HepG2 (cell line): ENCODE measurements at regions not wholly inside any gene's neighbourhood (a gene's known extent, or its start where the extent isn't known, plus 50 kb on each side); places are given as distances from the start of the nearest gene placed in this dataset.

Source experiments
- ATAC-seq: fragments of 200-7000 bp; cut with Tn5 transposase; 3 replicates; pipeline ENCODE4 v1.9.1; 2020; ENCODE audit warnings: mild to moderate bottlenecking, moderate library complexity
- BruUV-seq: library from RNA; stranded (reverse); fragments of 400-500 nt; replicated peaks from 2 replicates; lab custom pipeline; 2021; lab: Mats Ljungman, UMichigan
- CTCF ChIA-PET: fragments of 300-600 bp; formaldehyde crosslinking; extraction: SDS; loops from one replicate; lab custom pipeline; 2021; ENCODE audit warnings: low total read pairs, inconsistent platforms, low intra/inter-chr PET ratio; lab: Yijun Ruan, JAX
- POLR2A ChIA-PET: fragments of 350-600 bp; sonication (Branson Sonifier 250); formaldehyde crosslinking; loops from one replicate; lab custom pipeline; 2020; ENCODE audit warnings: antibody characterized with exemption, inconsistent platforms; lab: Yijun Ruan, JAX
- DNase-seq: peaks from one replicate; pipeline ENCODE4 v3.0.0-alpha.2; 2015; ENCODE audit warnings: low spot score
- FAIRE-seq: peaks from 3 replicates; lab custom pipeline; 2011; peaks lifted over from hg19 to GRCh38; lab: Jason Lieb, UNC
- H2AFZ ChIP-seq: one replicate; pipeline ENCODE4 v1.6.1; 2011; ENCODE audit warnings: low read length, inconsistent platforms
- H3K27ac ChIP-seq: fragments of 300-600 bp; 3 replicates; pipeline ENCODE4 v1.8.0; 2011; ENCODE audit warnings: mixed run types, mild to moderate bottlenecking, mixed read lengths, low read length, inconsistent platforms; ENCODE audit not compliant: insufficient read depth; ENCODE audit errors: extremely low read length
- H3K27me3 ChIP-seq, 2 experiments: fragments of 200-600 bp in 1 of 2; 2 replicates in 1 of 2; 3 replicates in 1 of 2; pipeline versions ENCODE4 v1.6.0 to v1.8.0; 2011; ENCODE audit warnings: low read length in 2 of 2, mild to moderate bottlenecking in 2 of 2, moderate library complexity in 2 of 2, inconsistent platforms in 1 of 2; ENCODE audit not compliant: insufficient read depth in 2 of 2, control insufficient read depth in 1 of 2
- H3K36me3 ChIP-seq, 2 experiments: fragments of 200-600 bp in 1 of 2; replicated peaks in 1 of 2; 2 replicates in 1 of 2; 3 replicates in 1 of 2; pipeline versions ENCODE4 v1.5.1 to v1.8.0; 2011; ENCODE audit warnings: low read length in 2 of 2, inconsistent platforms in 1 of 2; ENCODE audit not compliant: insufficient read depth in 2 of 2, control insufficient read depth in 1 of 2
- H3K4me1 ChIP-seq: 2 replicates; pipeline ENCODE4 v1.5.1; 2012; ENCODE audit warnings: low read length, inconsistent platforms; ENCODE audit not compliant: insufficient read depth
- H3K4me2 ChIP-seq: 2 replicates; pipeline ENCODE4 v1.6.0; 2011; ENCODE audit warnings: low read depth, low read length, inconsistent platforms
- H3K4me3 ChIP-seq, 3 experiments: fragments of 200-600 bp in 1 of 3; sonication (generic), shearing (Covaris generic) in 1 of 3; replicated peaks in 1 of 3; 2 replicates each; pipeline ENCODE4 v1.5.1; 2011 to 2016; ENCODE audit warnings: low read length in 3 of 3, inconsistent platforms in 2 of 3, low read depth in 2 of 3, mild to moderate bottlenecking in 2 of 3, control low read depth in 1 of 3, mixed read lengths in 1 of 3; ENCODE audit not compliant: insufficient read depth in 1 of 3
- H3K79me2 ChIP-seq: one replicate; pipeline ENCODE4 v1.6.1; 2011; ENCODE audit warnings: low read length, inconsistent platforms; ENCODE audit not compliant: insufficient read depth
- H3K9ac ChIP-seq: 2 replicates; pipeline ENCODE4 v1.6.0; 2011; ENCODE audit warnings: mild to moderate bottlenecking, low read depth, low read length, inconsistent platforms; ENCODE audit not compliant: insufficient read depth
- H3K9me3 ChIP-seq: 2 replicates; pipeline ENCODE4 v1.5.1; 2012; ENCODE audit warnings: mild to moderate bottlenecking, low read length
- H4K20me1 ChIP-seq: 2 replicates; pipeline ENCODE4 v1.6.0; 2011; ENCODE audit warnings: inconsistent platforms, mild to moderate bottlenecking, low read length, moderate library complexity; ENCODE audit not compliant: insufficient read depth
- ARHGAP35 ChIP-seq: sonication (generic); formaldehyde crosslinking; IDR thresholded peaks from 2 replicates; pipeline ENCODE4 v1.9.0; 2022; ENCODE audit warnings: mild to moderate bottlenecking, inconsistent platforms, moderate library complexity, missing genetic modification reagents, borderline replicate concordance
- ATAD3A ChIP-seq: sonication (generic); formaldehyde crosslinking; IDR thresholded peaks from 2 replicates; pipeline ENCODE4 v1.4.0; 2020; ENCODE audit warnings: missing genetic modification reagents
- EP300 ChIP-seq, 3 experiments: sonication (generic) in 1 of 3; formaldehyde crosslinking in 1 of 3; IDR thresholded peaks; 2 replicates each; pipeline versions ENCODE4 v1.5.1 to v1.6.1; 2011 to 2020; ENCODE audit warnings: low read depth in 2 of 3, low read length in 2 of 3, borderline replicate concordance in 1 of 3, improper control_type of control experiment in 1 of 3, mild to moderate bottlenecking in 1 of 3, missing genetic modification reagents in 1 of 3, moderate library complexity in 1 of 3
- FOXO1 ChIP-seq: sonication (generic); formaldehyde crosslinking; IDR thresholded peaks from 2 replicates; pipeline ENCODE4 v1.4.0; 2020; ENCODE audit warnings: missing genetic modification reagents
- HOXA3 ChIP-seq: sonication (generic); formaldehyde crosslinking; IDR thresholded peaks from 2 replicates; pipeline ENCODE4 v1.5.0; 2020; ENCODE audit warnings: missing genetic modification reagents
- NONO ChIP-seq, 2 experiments: fragments of 450-650 bp in 1 of 2; sonication (generic) in 1 of 2; formaldehyde crosslinking in 1 of 2; IDR thresholded peaks in 1 of 2; conservative IDR thresholded peaks in 1 of 2; 2 replicates each; pipeline versions ENCODE4 v1.6.1 to v1.8.0; 2017 to 2022; ENCODE audit warnings: mild to moderate bottlenecking in 1 of 2, missing genetic modification reagents in 1 of 2, moderate library complexity in 1 of 2
- PAF1 ChIP-seq: IDR thresholded peaks from 2 replicates; pipeline ENCODE4 v1.6.1; 2016; ENCODE audit warnings: missing genetic modification reagents, missing compliant biosample characterization
- PLRG1 ChIP-seq: fragments of 450-650 bp; conservative IDR thresholded peaks from 2 replicates; pipeline ENCODE4 v1.6.1; 2016
- SP1 ChIP-seq, 2 experiments: fragments of 450-650 bp in 1 of 2; sonication (generic) in 1 of 2; formaldehyde crosslinking in 1 of 2; IDR thresholded peaks; 2 replicates each; pipeline versions ENCODE4 v1.4.0 to v1.6.1; 2016 to 2020; ENCODE audit warnings: missing genetic modification reagents in 1 of 2
- ZFP36L1 ChIP-seq: sonication (generic); formaldehyde crosslinking; IDR thresholded peaks from 2 replicates; pipeline ENCODE4 v1.8.0; 2022; ENCODE audit warnings: mild to moderate bottlenecking, missing genetic modification reagents, moderate library complexity
- ZNF326 ChIP-seq: sonication (generic); formaldehyde crosslinking; IDR thresholded peaks from 2 replicates; pipeline ENCODE4 v1.4.0; 2020; ENCODE audit warnings: missing genetic modification reagents, borderline replicate concordance
- ZNF564 ChIP-seq: sonication (generic); formaldehyde crosslinking; IDR thresholded peaks from 2 replicates; pipeline ENCODE4 v1.8.1; 2023; ENCODE audit warnings: mild to moderate bottlenecking, missing genetic modification reagents
- ZNF598 ChIP-seq: sonication (generic); formaldehyde crosslinking; IDR thresholded peaks from 2 replicates; pipeline ENCODE4 v1.5.1; 2020; ENCODE audit warnings: mild to moderate bottlenecking, missing genetic modification reagents, borderline replicate concordance
- ZNF724P ChIP-seq: sonication (generic); formaldehyde crosslinking; IDR thresholded peaks from 2 replicates; pipeline ENCODE4 v1.8.0; 2022; ENCODE audit warnings: missing genetic modification reagents, borderline replicate concordance
- WGBS: methylation state at CpG from one replicate; pipeline ENCODE4 v1.1.6; 2017; ENCODE audit warnings: low lambda C conversion rate; 5-methylcytosine and 5-hydroxymethylcytosine counted together
- in situ Hi-C: cut with HindIII; loops from 2 replicates; pipeline ENCODE4 v1.10.0; 2017; ENCODE audit warnings: low pct_unique_long_range_greater_than_20kb; ENCODE audit not compliant: extremely low pct_ligation_motif_present
- intact Hi-C: fragments of 100-400 bp; cut with micrococcal nuclease; formaldehyde crosslinking; loops from one replicate; pipeline ENCODE4 v1.10.0; 2022; ENCODE audit not compliant: unreplicated experiment
- TF ChIP-seq, protein P1 (sequence below): sonication (generic); IDR thresholded peaks from 2 replicates; pipeline ENCODE4 v1.6.1; 2016; ENCODE audit warnings: low read depth, borderline replicate concordance
- TF ChIP-seq, protein P2 (sequence below): sonication (generic); formaldehyde crosslinking; IDR thresholded peaks from 2 replicates; pipeline ENCODE4 v1.8.0; 2022; ENCODE audit warnings: missing genetic modification reagents, mild to moderate bottlenecking, inconsistent platforms, borderline replicate concordance
- TF ChIP-seq, protein P3 (sequence below): sonication (generic); formaldehyde crosslinking; IDR thresholded peaks from 2 replicates; pipeline ENCODE4 v1.4.0; 2020; ENCODE audit warnings: mild to moderate bottlenecking, missing genetic modification reagents
- TF ChIP-seq, protein P4 (sequence below): sonication (generic); formaldehyde crosslinking; IDR thresholded peaks from 2 replicates; pipeline ENCODE4 v1.5.0; 2020; ENCODE audit warnings: mild to moderate bottlenecking, low read depth, missing genetic modification reagents, borderline replicate concordance
- TF ChIP-seq, protein P5 (sequence below): sonication (generic); formaldehyde crosslinking; IDR thresholded peaks from 2 replicates; pipeline ENCODE4 v1.5.0; 2020; ENCODE audit warnings: missing genetic modification reagents, mild to moderate bottlenecking, borderline replicate concordance

DNA sequence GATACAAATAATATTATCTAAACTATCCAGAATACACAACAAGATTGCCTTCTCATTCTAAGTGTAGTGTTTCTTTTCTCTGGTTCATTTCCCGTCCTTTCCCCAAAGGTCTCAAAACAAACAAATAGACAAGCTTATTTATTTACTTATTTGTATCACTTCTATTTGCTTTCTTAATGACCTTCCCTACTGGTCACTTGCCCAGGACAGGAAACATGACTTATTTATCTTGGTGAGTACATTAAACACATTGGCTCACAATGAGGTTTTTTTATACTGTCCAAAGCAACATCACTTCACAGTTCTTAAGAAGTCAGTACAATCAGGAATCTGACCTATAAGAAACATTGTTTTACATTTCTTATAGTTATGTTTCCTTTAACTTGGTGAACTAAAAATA is 123.3 kb upstream of the KYNU start:
- H3K27me3 ChIP-seq, result no peaks in the 10 kb centered on the region
- in situ Hi-C loops, result no loop called here
- WGBS, result 0% methylated on average over 1 of the region's 1 CpG
- no peaks in the 10 kb centered on the region for H3K36me3 ChIP-seq
- DNase-seq (no peak), FAIRE-seq (no peak), ATAC-seq (no peak)
- BruUV-seq, result no TSS peak
- no peaks in the 10 kb centered on the region for H3K9me3 ChIP-seq
- CTCF ChIA-PET, result no interaction called here
- no peaks in the 10 kb centered on the region for H3K79me2 ChIP-seq
- H3K4me2 ChIP-seq, result no peak overlapping the region
- H2AFZ ChIP-seq, result no peak overlapping the region
- H3K9ac ChIP-seq, result no peak overlapping the region
- H3K4me1 ChIP-seq, result peaks cover 10% of the 10 kb centered on the region
- H4K20me1 ChIP-seq, result no peaks in the 10 kb centered on the region
- no peak overlapping the region for H3K4me3 ChIP-seq
- H3K27ac ChIP-seq, result no peak overlapping the region
- POLR2A ChIA-PET, result no interaction called here
- intact Hi-C loops, result no loop called here
- TF ChIP-seq, protein P1, sequence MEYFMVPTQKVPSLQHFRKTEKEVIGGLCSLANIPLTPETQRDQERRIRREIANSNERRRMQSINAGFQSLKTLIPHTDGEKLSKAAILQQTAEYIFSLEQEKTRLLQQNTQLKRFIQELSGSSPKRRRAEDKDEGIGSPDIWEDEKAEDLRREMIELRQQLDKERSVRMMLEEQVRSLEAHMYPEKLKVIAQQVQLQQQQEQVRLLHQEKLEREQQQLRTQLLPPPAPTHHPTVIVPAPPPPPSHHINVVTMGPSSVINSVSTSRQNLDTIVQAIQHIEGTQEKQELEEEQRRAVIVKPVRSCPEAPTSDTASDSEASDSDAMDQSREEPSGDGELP, result no peak
- TF ChIP-seq ZFP36L1 (CRISPR knock-in tag), result no peak
- no peak for TF ChIP-seq PAF1
- TF ChIP-seq ATAD3A (CRISPR knock-in tag), result no peak
- TF ChIP-seq ZNF598 (CRISPR knock-in tag), result no peak
- no peak for TF ChIP-seq SP1 (IDR thresholded peaks at IDR 0.05)
- no peak for TF ChIP-seq SP1 (CRISPR knock-in tag; IDR thresholded peaks at IDR 0.05)
- peak in 1 of 2 experiments; percentile 51; a peak in 1 of 4 replicates for TF ChIP-seq EP300 (IDR thresholded peaks at IDR 0.05; ENCODE audit: low read depth in 2 of 2, low read length in 2 of 2)
- no peak for TF ChIP-seq EP300 (CRISPR knock-in tag; IDR thresholded peaks at IDR 0.05; ENCODE audit: borderline replicate concordance)
- TF ChIP-seq ZNF724P (CRISPR knock-in tag), result no peak
- TF ChIP-seq, protein P2, sequence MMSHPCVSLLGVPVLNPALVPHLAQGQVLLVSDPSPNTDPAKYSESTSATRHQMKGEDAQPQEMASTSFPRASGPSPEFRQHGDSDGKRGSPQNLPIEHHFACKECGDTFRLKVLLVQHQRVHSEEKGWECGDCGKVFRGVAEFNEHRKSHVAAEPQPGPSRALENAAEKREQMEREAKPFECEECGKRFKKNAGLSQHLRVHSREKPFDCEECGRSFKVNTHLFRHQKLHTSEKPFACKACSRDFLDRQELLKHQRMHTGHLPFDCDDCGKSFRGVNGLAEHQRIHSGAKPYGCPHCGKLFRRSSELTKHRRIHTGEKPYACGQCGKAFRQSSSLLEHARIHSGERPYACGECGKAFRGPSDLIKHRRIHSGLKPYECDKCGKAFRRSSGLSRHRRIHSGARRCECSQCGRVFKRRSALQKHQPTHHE (CRISPR knock-in tag), result no peak
- no peak for TF ChIP-seq ARHGAP35
- no peak for TF ChIP-seq FOXO1 (CRISPR knock-in tag)
- TF ChIP-seq, protein P3, sequence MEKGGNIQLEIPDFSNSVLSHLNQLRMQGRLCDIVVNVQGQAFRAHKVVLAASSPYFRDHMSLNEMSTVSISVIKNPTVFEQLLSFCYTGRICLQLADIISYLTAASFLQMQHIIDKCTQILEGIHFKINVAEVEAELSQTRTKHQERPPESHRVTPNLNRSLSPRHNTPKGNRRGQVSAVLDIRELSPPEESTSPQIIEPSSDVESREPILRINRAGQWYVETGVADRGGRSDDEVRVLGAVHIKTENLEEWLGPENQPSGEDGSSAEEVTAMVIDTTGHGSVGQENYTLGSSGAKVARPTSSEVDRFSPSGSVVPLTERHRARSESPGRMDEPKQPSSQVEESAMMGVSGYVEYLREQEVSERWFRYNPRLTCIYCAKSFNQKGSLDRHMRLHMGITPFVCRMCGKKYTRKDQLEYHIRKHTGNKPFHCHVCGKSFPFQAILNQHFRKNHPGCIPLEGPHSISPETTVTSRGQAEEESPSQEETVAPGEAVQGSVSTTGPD (CRISPR knock-in tag), result no peak
- TF ChIP-seq PLRG1, result no peak
- TF ChIP-seq HOXA3 (CRISPR knock-in tag), result no peak
- TF ChIP-seq, protein P4, sequence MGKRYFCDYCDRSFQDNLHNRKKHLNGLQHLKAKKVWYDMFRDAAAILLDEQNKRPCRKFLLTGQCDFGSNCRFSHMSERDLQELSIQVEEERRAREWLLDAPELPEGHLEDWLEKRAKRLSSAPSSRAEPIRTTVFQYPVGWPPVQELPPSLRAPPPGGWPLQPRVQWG, result no peak
- TF ChIP-seq ZNF564 (CRISPR knock-in tag), result no peak
- no peak for TF ChIP-seq NONO (IDR thresholded peaks at IDR 0.05)
- TF ChIP-seq NONO (CRISPR knock-in tag; conservative IDR thresholded peaks at IDR 0.05), result no peak
- no peak for TF ChIP-seq ZNF326 (CRISPR knock-in tag)
- TF ChIP-seq, protein P5, sequence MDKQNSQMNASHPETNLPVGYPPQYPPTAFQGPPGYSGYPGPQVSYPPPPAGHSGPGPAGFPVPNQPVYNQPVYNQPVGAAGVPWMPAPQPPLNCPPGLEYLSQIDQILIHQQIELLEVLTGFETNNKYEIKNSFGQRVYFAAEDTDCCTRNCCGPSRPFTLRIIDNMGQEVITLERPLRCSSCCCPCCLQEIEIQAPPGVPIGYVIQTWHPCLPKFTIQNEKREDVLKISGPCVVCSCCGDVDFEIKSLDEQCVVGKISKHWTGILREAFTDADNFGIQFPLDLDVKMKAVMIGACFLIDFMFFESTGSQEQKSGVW, result no peak
